ENCODE measurements at regions not wholly inside any gene's neighbourhood (a gene's known extent, or its start where the extent isn't known, plus 50 kb on each side); places are given as distances from the start of the nearest gene placed in this dataset.

- Histone ChIP-seq H3K36me3 (ENCODE audit: low read depth) (no peaks in the 10 kb centered on the region), H3K9me3 (ENCODE audit: severe bottlenecking) (no peaks in the 10 kb centered on the region), H3K4me3 (ENCODE audit: severe bottlenecking) (no peak overlapping the region), H3K4me1 (ENCODE audit: insufficient read depth, poor library complexity, severe bottlenecking) (no peaks in the 10 kb centered on the region), H3K27me3 (ENCODE audit: insufficient read depth, poor library complexity, severe bottlenecking) (no peaks in the 10 kb centered on the region), H3K27ac (ENCODE audit: poor library complexity, severe bottlenecking) (no peak overlapping the region)
- DNase-seq (ENCODE audit: low spot score) = no peak
- no peak for ATAC-seq (ENCODE audit: low read depth)
- TF ChIP-seq CTCF (IDR thresholded peaks at IDR 0.05; ENCODE audit: poor library complexity, severe bottlenecking) = no peak
Observed at GRCh38 chr16:6977291-6977690, 355.4 kb upstream of the RBFOX1 start.

- DNase-seq (ENCODE audit: low spot score) (no peak), ATAC-seq (ENCODE audit: low read depth) (no peak)
- Histone ChIP-seq H3K27ac (ENCODE audit: poor library complexity, severe bottlenecking) (no peak overlapping the region), H3K36me3 (ENCODE audit: low read depth) (no peaks in the 10 kb centered on the region), H3K4me3 (ENCODE audit: severe bottlenecking) (no peak overlapping the region), H3K27me3 (ENCODE audit: insufficient read depth, poor library complexity, severe bottlenecking) (no peaks in the 10 kb centered on the region), H3K4me1 (ENCODE audit: insufficient read depth, poor library complexity, severe bottlenecking) (no peaks in the 10 kb centered on the region), H3K9me3 (ENCODE audit: severe bottlenecking) (no peaks in the 10 kb centered on the region)
- TF ChIP-seq CTCF (IDR thresholded peaks at IDR 0.05; ENCODE audit: poor library complexity, severe bottlenecking) = no peak
Observed at GRCh38 chr16:6976716-6977115, 355.9 kb upstream of the RBFOX1 start.

DNA sequence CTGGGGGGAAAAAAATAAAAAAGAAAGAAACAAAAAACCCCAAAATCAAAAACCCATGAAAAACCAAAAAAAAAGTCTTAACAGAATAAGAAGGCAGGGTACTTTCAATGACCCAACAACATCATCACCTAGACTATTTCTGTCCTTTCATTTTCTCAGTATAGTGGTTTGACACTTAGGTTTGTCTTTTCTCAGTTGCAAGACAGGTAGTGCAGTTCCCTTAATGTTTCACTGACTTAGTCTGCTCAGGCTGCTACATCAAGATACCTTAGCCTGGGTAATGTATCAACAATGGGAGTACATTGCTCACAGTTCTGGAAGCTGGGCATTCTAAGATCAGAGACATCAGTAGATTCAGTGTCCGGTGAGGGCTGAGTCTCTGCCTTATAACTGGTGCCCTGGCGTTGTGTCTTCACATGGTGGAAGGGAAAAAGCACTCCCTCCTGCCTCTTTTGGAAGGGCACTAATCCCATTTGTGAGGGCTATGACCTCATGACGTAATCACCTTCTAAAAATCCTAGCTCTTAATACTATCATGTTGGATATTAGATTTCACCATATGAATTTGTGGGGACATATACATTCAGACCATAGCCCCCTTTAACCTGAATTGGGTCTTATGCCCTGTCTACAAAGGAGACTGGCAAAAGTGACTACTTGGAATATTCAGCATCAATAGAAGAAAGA, 362.3 kb upstream of the RBFOX1 start:
- Histone ChIP-seq H3K27ac (ENCODE audit: poor library complexity, severe bottlenecking) (no peak overlapping the region), H3K4me3 (ENCODE audit: severe bottlenecking) (no peak overlapping the region), H3K36me3 (ENCODE audit: low read depth) (no peaks in the 10 kb centered on the region), H3K9me3 (ENCODE audit: severe bottlenecking) (no peaks in the 10 kb centered on the region), H3K4me1 (ENCODE audit: insufficient read depth, poor library complexity, severe bottlenecking) (no peaks in the 10 kb centered on the region), H3K27me3 (ENCODE audit: insufficient read depth, poor library complexity, severe bottlenecking) (no peaks in the 10 kb centered on the region)
- no peak for TF ChIP-seq CTCF (IDR thresholded peaks at IDR 0.05; ENCODE audit: poor library complexity, severe bottlenecking)
- ATAC-seq (ENCODE audit: low read depth) (no peak), DNase-seq (ENCODE audit: low spot score) (no peak)

GRCh38 chr16:6969594-6969993, 363.1 kb upstream of the RBFOX1 start:
- Histone ChIP-seq H3K36me3 (ENCODE audit: low read depth) (no peaks in the 10 kb centered on the region), H3K27ac (ENCODE audit: poor library complexity, severe bottlenecking) (no peak overlapping the region), H3K9me3 (ENCODE audit: severe bottlenecking) (no peaks in the 10 kb centered on the region), H3K4me3 (ENCODE audit: severe bottlenecking) (no peak overlapping the region), H3K4me1 (ENCODE audit: insufficient read depth, poor library complexity, severe bottlenecking) (no peaks in the 10 kb centered on the region), H3K27me3 (ENCODE audit: insufficient read depth, poor library complexity, severe bottlenecking) (no peaks in the 10 kb centered on the region)
- TF ChIP-seq CTCF (IDR thresholded peaks at IDR 0.05; ENCODE audit: poor library complexity, severe bottlenecking) = no peak
- ATAC-seq (ENCODE audit: low read depth) (no peak), DNase-seq (ENCODE audit: low spot score) (no peak)

- Histone ChIP-seq H3K36me3 (ENCODE audit: low read depth) (no peaks in the 10 kb centered on the region), H3K27ac (ENCODE audit: poor library complexity, severe bottlenecking) (no peak overlapping the region), H3K4me3 (ENCODE audit: severe bottlenecking) (no peak overlapping the region), H3K9me3 (ENCODE audit: severe bottlenecking) (no peaks in the 10 kb centered on the region), H3K4me1 (ENCODE audit: insufficient read depth, poor library complexity, severe bottlenecking) (no peaks in the 10 kb centered on the region), H3K27me3 (ENCODE audit: insufficient read depth, poor library complexity, severe bottlenecking) (no peaks in the 10 kb centered on the region)
- ATAC-seq (ENCODE audit: low read depth) (no peak), DNase-seq (ENCODE audit: low spot score) (no peak)
- no peak for TF ChIP-seq CTCF (IDR thresholded peaks at IDR 0.05; ENCODE audit: poor library complexity, severe bottlenecking)
Observed at GRCh38 chr16:6967796-6968320, 364.8 kb upstream of the RBFOX1 start.
